22Rv1 (cell line): ENCODE measurements at regions not wholly inside any gene's neighbourhood (a gene's known extent, or its start where the extent isn't known, plus 50 kb on each side); places are given as distances from the start of the nearest gene placed in this dataset.

Experiments used
- ZFX ChIP-seq: fragments of 450-650 bp; IDR thresholded peaks from 2 replicates; pipeline ENCODE4 v1.6.1; 2017; ENCODE audit warnings: antibody characterized with exemption, borderline replicate concordance
- TF ChIP-seq, protein P1 (sequence below): fragments of 450-650 bp; IDR thresholded peaks from 2 replicates; pipeline ENCODE4 v1.5.1; 2017; ENCODE audit warnings: mild to moderate bottlenecking

DNA sequence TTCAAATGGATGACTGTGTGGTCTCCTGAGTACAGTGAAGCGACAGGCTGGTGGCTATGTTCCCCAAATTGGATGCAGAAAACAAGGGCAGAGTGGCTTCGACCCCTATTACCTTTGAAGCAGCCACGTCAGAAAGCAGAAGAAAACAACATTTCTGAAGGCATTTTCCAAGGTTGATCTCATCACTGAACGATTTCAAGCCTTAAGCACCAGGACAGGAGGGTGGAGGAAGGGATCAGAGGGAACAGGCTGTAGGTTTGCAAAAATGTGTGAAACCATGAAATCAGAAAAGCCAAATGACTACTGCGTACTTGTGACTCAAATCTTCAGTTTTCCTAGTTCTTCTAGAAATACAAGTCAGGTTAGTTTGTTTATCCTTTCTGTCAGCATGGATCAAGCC, 181.0 kb upstream of the TMEM106B start:
- TF ChIP-seq, protein P1, sequence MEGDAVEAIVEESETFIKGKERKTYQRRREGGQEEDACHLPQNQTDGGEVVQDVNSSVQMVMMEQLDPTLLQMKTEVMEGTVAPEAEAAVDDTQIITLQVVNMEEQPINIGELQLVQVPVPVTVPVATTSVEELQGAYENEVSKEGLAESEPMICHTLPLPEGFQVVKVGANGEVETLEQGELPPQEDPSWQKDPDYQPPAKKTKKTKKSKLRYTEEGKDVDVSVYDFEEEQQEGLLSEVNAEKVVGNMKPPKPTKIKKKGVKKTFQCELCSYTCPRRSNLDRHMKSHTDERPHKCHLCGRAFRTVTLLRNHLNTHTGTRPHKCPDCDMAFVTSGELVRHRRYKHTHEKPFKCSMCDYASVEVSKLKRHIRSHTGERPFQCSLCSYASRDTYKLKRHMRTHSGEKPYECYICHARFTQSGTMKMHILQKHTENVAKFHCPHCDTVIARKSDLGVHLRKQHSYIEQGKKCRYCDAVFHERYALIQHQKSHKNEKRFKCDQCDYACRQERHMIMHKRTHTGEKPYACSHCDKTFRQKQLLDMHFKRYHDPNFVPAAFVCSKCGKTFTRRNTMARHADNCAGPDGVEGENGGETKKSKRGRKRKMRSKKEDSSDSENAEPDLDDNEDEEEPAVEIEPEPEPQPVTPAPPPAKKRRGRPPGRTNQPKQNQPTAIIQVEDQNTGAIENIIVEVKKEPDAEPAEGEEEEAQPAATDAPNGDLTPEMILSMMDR, result no peak
- no peak for TF ChIP-seq ZFX
